Spleen (tissue), 11 donors: ENCODE measurements at regions not wholly inside any gene's neighbourhood (a gene's known extent, or its start where the extent isn't known, plus 50 kb on each side); places are given as distances from the start of the nearest gene placed in this dataset.

Experiments used
- DNase-seq: peaks from one replicate; pipeline ENCODE4 v3.0.0-alpha.2; 2020
- H3K27ac ChIP-seq, 8 donors: fragments of 200-600 bp; sonication (generic) in 7 of 8; 1 replicate in 4 of 8; 2 replicates in 4 of 8; pipeline versions ENCODE4 v1.5.0 to v1.8.0; 2016 to 2021; ENCODE audit warnings: inconsistent platforms in 4 of 8, mild to moderate bottlenecking in 4 of 8, moderate library complexity in 1 of 8
- H3K27me3 ChIP-seq, 7 donors: fragments of 200-600 bp; sonication (generic) in 6 of 7; replicated peaks in 1 of 7; 1 replicate in 4 of 7; 2 replicates in 3 of 7; pipeline versions ENCODE4 v1.5.0 to v1.8.0; 2016 to 2021; ENCODE audit warnings: inconsistent platforms in 3 of 7, mild to moderate bottlenecking in 1 of 7
- H3K36me3 ChIP-seq, 6 donors: fragments of 200-600 bp; sonication (generic) in 5 of 6; 1 replicate in 4 of 6; 2 replicates in 2 of 6; pipeline versions ENCODE4 v1.5.0 to v1.8.0; 2016 to 2021; ENCODE audit warnings: inconsistent platforms in 2 of 6
- H3K4me1 ChIP-seq, 6 donors: fragments of 200-600 bp; sonication (generic) in 5 of 6; 1 replicate in 3 of 6; 2 replicates in 3 of 6; pipeline versions ENCODE4 v1.5.0 to v1.8.0; 2016 to 2021; ENCODE audit warnings: inconsistent platforms in 3 of 6
- H3K4me3 ChIP-seq, 8 donors: fragments of 200-600 bp; sonication (generic) in 7 of 8; 1 replicate in 4 of 8; 2 replicates in 4 of 8; pipeline versions ENCODE4 v1.5.0 to v1.8.0; 2016 to 2021; ENCODE audit warnings: inconsistent platforms in 4 of 8, mild to moderate bottlenecking in 4 of 8, moderate library complexity in 2 of 8
- H3K9me3 ChIP-seq, 8 donors: fragments of 200-600 bp; sonication (generic) in 7 of 8; 1 replicate in 4 of 8; 2 replicates in 4 of 8; pipeline versions ENCODE4 v1.5.0 to v1.8.0; 2016 to 2021; ENCODE audit warnings: inconsistent platforms in 4 of 8
- CTCF ChIP-seq, 11 experiments: fragments of 200-600 bp in 7 of 11; fragments of 450-650 bp in 4 of 11; sonication (generic) in 4 of 11; IDR thresholded peaks in 8 of 11; conservative IDR thresholded peaks in 3 of 11; 1 replicate in 7 of 11; 2 replicates in 4 of 11; pipeline versions ENCODE4 v1.4.0 to v1.8.0; 2016 to 2021; ENCODE audit warnings: antibody characterized with exemption in 11 of 11, inconsistent platforms in 4 of 11, mild to moderate bottlenecking in 1 of 11
- POLR2A ChIP-seq, 3 donors: fragments of 450-650 bp; IDR thresholded peaks; one replicate each; pipeline ENCODE4 v1.5.1; 2017; ENCODE audit warnings: antibody characterized with exemption in 3 of 3, mild to moderate bottlenecking in 1 of 3
- POLR2AphosphoS5 ChIP-seq, 3 donors: sonication (generic); formaldehyde crosslinking; IDR thresholded peaks; one replicate each; pipeline ENCODE4 v1.5.1; 2017; ENCODE audit warnings: antibody characterized with exemption in 3 of 3
- whole genome bisulfite sequencing, 5 donors: extraction: QIAGEN DNeasy Blood & Tissue Kit in 3 of 5; methylation state at CpG; one replicate each; pipeline versions ENCODE4 v1.1.5 to v1.1.7; 2013 to 2018; 5-methylcytosine and 5-hydroxymethylcytosine counted together
- intact Hi-C: fragments of 100-400 bp; cut with DNase I; formaldehyde crosslinking; loops from one replicate; pipeline ENCODE4 v1.15.0; 2023; ENCODE audit warnings: low total_unique reads
- donor health status: healthy with polysubstance abuse.
- donor health status: DM: no; HTN: no; CAD: no; lungs with moderate emphysema.
- donor health status: DM: no; HTN: no; CAD: no.
- donor health status: Bipolar disorder and iron deficiency.
- donor health status: healthy.
- donor health status: DM: no; HTN: no; CAD: no.
- donor health status: DM: yes; HTN: yes; CAD: no.

GRCh38 chr4:84276752-84277151 lies 222.3 kb downstream of the NKX6-1 start:
- 72 to 85% (median 80%) methylated on average over 1 of the region's 1 CpG for WGBS, 5 donors

GRCh38 chr4:84269536-84270044 lies 229.5 kb downstream of the NKX6-1 start:
- no peaks in the 10 kb centered on the region for H3K9me3 ChIP-seq
- H3K4me1 ChIP-seq = no peaks in the 10 kb centered on the region
- no peaks in the 10 kb centered on the region for H3K27me3 ChIP-seq
- no peak for TF ChIP-seq CTCF (IDR thresholded peaks at IDR 0.05 in 8 of 11, conservative IDR thresholded peaks at IDR 0.05 in 3 of 11)
- TF ChIP-seq POLR2AphosphoS5 (IDR thresholded peaks at IDR 0.05) = no peak
- TF ChIP-seq POLR2A (IDR thresholded peaks at IDR 0.05) = no peak
- intact Hi-C loops = no loop called here
- no peak for DNase-seq
- H3K4me3 ChIP-seq = no peak overlapping the region
- no peak overlapping the region for H3K27ac ChIP-seq
- no peaks in the 10 kb centered on the region for H3K36me3 ChIP-seq

More at GRCh38 chr4:84276752-84277151, 222.3 kb downstream of the NKX6-1 start:
- DNase-seq = no peak
- no peaks in the 10 kb centered on the region for H3K27me3 ChIP-seq
- H3K9me3 ChIP-seq = no peaks in the 10 kb centered on the region
- no peaks in the 10 kb centered on the region for H3K4me1 ChIP-seq
- intact Hi-C loops = no loop called here
- TF ChIP-seq CTCF (IDR thresholded peaks at IDR 0.05 in 8 of 11, conservative IDR thresholded peaks at IDR 0.05 in 3 of 11) = no peak
- TF ChIP-seq POLR2A (IDR thresholded peaks at IDR 0.05) = no peak
- TF ChIP-seq POLR2AphosphoS5 (IDR thresholded peaks at IDR 0.05) = no peak
- H3K27ac ChIP-seq = no peak overlapping the region
- H3K36me3 ChIP-seq = no peaks in the 10 kb centered on the region
- H3K4me3 ChIP-seq = no peak overlapping the region

- H3K27me3 ChIP-seq = no peaks in the 10 kb centered on the region
- H3K27ac ChIP-seq = no peak overlapping the region
- intact Hi-C loops = no loop called here
- H3K4me1 ChIP-seq = no peaks in the 10 kb centered on the region
- H3K36me3 ChIP-seq = no peaks in the 10 kb centered on the region
- TF ChIP-seq POLR2AphosphoS5 (IDR thresholded peaks at IDR 0.05) (no peak), CTCF (IDR thresholded peaks at IDR 0.05 in 8 of 11, conservative IDR thresholded peaks at IDR 0.05 in 3 of 11) (no peak), POLR2A (IDR thresholded peaks at IDR 0.05) (no peak)
- no peak overlapping the region for H3K4me3 ChIP-seq
- H3K9me3 ChIP-seq = peaks cover 0 to 33% (median 17%) of the 10 kb centered on the region in 8 donors
- no peak for DNase-seq
These were observed 234.4 kb downstream of the NKX6-1 start for GRCh38 chr4:84264652-84265051.

GRCh38 chr4:84263415-84263814 lies 235.7 kb downstream of the NKX6-1 start:
- H3K4me1 ChIP-seq = no peaks in the 10 kb centered on the region
- TF ChIP-seq POLR2AphosphoS5 (IDR thresholded peaks at IDR 0.05) (no peak), CTCF (IDR thresholded peaks at IDR 0.05 in 8 of 11, conservative IDR thresholded peaks at IDR 0.05 in 3 of 11) (no peak), POLR2A (IDR thresholded peaks at IDR 0.05) (no peak)
- no peak overlapping the region for H3K4me3 ChIP-seq
- no peak for DNase-seq
- H3K36me3 ChIP-seq = no peaks in the 10 kb centered on the region
- H3K27me3 ChIP-seq = no peaks in the 10 kb centered on the region
- H3K9me3 ChIP-seq = peaks cover 3 to 42% (median 26%) of the 10 kb centered on the region in 8 donors
- H3K27ac ChIP-seq = no peak overlapping the region
- intact Hi-C loops = no loop called here
